IMR-90 (cell line): ENCODE measurements at regions not wholly inside any gene's neighbourhood (a gene's known extent, or its start where the extent isn't known, plus 50 kb on each side); places are given as distances from the start of the nearest gene placed in this dataset.
"Not testable (repeated sequence)": the region's sequence is repeated elsewhere in the genome, so short reads cannot be mapped to it uniquely, and the experiment has no call there.

Experiments
- ATAC-seq: fragments of 200-7000 bp; cut with Tn5 transposase; 2 replicates; pipeline ENCODE4 v1.9.1; 2020; ENCODE audit warnings: low read depth, mild to moderate bottlenecking, moderate library complexity
- BruUV-seq: library from RNA; stranded (reverse); fragments of 400-500 nt; replicated peaks from 2 replicates; lab custom pipeline; 2021; lab: Mats Ljungman, UMichigan
- CTCF ChIA-PET: fragments of 300-600 bp; formaldehyde crosslinking; extraction: SDS; loops from one replicate; lab custom pipeline; 2021; ENCODE audit warnings: antibody characterized with exemption; lab: Yijun Ruan, JAX
- POLR2A ChIA-PET: fragments of 300-600 bp; sonication (Branson Sonifier 250); formaldehyde crosslinking; loops from one replicate; lab custom pipeline; 2022; ENCODE audit warnings: antibody characterized with exemption; ENCODE audit not compliant: unreplicated experiment; lab: Charles Lee
- DNase-seq: peaks from one replicate; pipeline ENCODE4 v3.0.0; 2013
- H2AFZ ChIP-seq: replicated peaks from 2 replicates; pipeline ENCODE3; 2013; ENCODE audit warnings: low read length, mild to moderate bottlenecking; ENCODE audit not compliant: poor library complexity
- H2AK5ac ChIP-seq: 2 replicates; pipeline ENCODE4 v1.6.1; 2013; ENCODE audit warnings: low read depth, low read length, inconsistent platforms
- H2AK9ac ChIP-seq: replicated peaks from 2 replicates; pipeline ENCODE3; 2013; ENCODE audit warnings: mild to moderate bottlenecking, low read depth, low read length, moderate library complexity; ENCODE audit not compliant: poor library complexity
- H2BK120ac ChIP-seq: 2 replicates; pipeline ENCODE4 v1.6.1; 2013; ENCODE audit warnings: low read depth, low read length, inconsistent platforms
- H2BK15ac ChIP-seq: 3 replicates; pipeline ENCODE4 v1.6.1; 2013; ENCODE audit warnings: low read depth, low read length, inconsistent platforms
- H2BK20ac ChIP-seq: 2 replicates; pipeline ENCODE4 v1.6.1; 2013; ENCODE audit warnings: low read depth, mild to moderate bottlenecking, inconsistent platforms, low read length, moderate library complexity
- H2BK5ac ChIP-seq: 2 replicates; pipeline ENCODE4 v1.6.1; 2013; ENCODE audit warnings: mild to moderate bottlenecking, low read depth, low read length, inconsistent platforms; ENCODE audit not compliant: poor library complexity, severe bottlenecking
- H3K14ac ChIP-seq: replicated peaks from 2 replicates; pipeline ENCODE4 v1.6.1; 2013; ENCODE audit warnings: low read depth, low read length, inconsistent platforms
- H3K18ac ChIP-seq: 2 replicates; pipeline ENCODE4 v1.6.1; 2013; ENCODE audit warnings: low read depth, low read length, control low read depth
- H3K23ac ChIP-seq: 2 replicates; pipeline ENCODE4 v1.6.1; 2013; ENCODE audit warnings: low read depth, low read length, inconsistent platforms
- H3K27ac ChIP-seq: 2 replicates; pipeline ENCODE4 v1.5.1; 2013; ENCODE audit warnings: mild to moderate bottlenecking, control low read depth, low read length; ENCODE audit not compliant: insufficient read depth
- H3K27me3 ChIP-seq: 2 replicates; pipeline ENCODE4 v1.6.1; 2013; ENCODE audit warnings: low read length; ENCODE audit not compliant: control insufficient read depth, insufficient read depth
- H3K36me3 ChIP-seq: 2 replicates; pipeline ENCODE4 v1.6.1; 2013; ENCODE audit warnings: low read length, mixed read lengths; ENCODE audit not compliant: control insufficient read depth, insufficient read depth
- H3K4ac ChIP-seq: 2 replicates; pipeline ENCODE4 v1.6.1; 2013; ENCODE audit warnings: low read depth, low read length, inconsistent platforms
- H3K4me1 ChIP-seq: 2 replicates; pipeline ENCODE4 v1.6.1; 2013; ENCODE audit warnings: low read length, mixed read lengths; ENCODE audit not compliant: control insufficient read depth, insufficient read depth
- H3K4me2 ChIP-seq: 2 replicates; pipeline ENCODE4 v1.6.1; 2013; ENCODE audit warnings: low read depth, mild to moderate bottlenecking, control low read depth, low read length, moderate library complexity
- H3K4me3 ChIP-seq: 2 replicates; pipeline ENCODE4 v1.5.1; 2013; ENCODE audit warnings: low read depth, mild to moderate bottlenecking, control low read depth, low read length, moderate library complexity; ENCODE audit not compliant: insufficient read depth
- H3K56ac ChIP-seq: 2 replicates; pipeline ENCODE4 v1.6.1; 2013; ENCODE audit warnings: low read length, inconsistent platforms; ENCODE audit not compliant: insufficient read depth; ENCODE audit errors: extremely low read depth
- H3K79me1 ChIP-seq, 2 experiments: 2 replicates each; pipeline ENCODE4 v1.6.1; 2013; ENCODE audit warnings: low read length in 2 of 2, inconsistent platforms in 1 of 2, low read depth in 1 of 2
- H3K9ac ChIP-seq: 2 replicates; pipeline ENCODE4 v1.6.1; 2013; ENCODE audit warnings: low read depth, low read length, control low read depth
- H3K9me1 ChIP-seq: 2 replicates; pipeline ENCODE4 v1.6.1; 2013; ENCODE audit warnings: low read length, inconsistent platforms; ENCODE audit not compliant: insufficient read depth
- H3K9me3 ChIP-seq: 2 replicates; pipeline ENCODE4 v1.6.1; 2013; ENCODE audit warnings: low read length; ENCODE audit not compliant: control insufficient read depth, insufficient read depth
- H4K20me1 ChIP-seq: 2 replicates; pipeline ENCODE4 v1.6.1; 2013; ENCODE audit warnings: low read length, inconsistent platforms; ENCODE audit not compliant: insufficient read depth
- H4K5ac ChIP-seq: 2 replicates; pipeline ENCODE4 v1.6.1; 2013; ENCODE audit warnings: mild to moderate bottlenecking, low read depth, low read length, control low read depth
- H4K8ac ChIP-seq, 2 experiments: 2 replicates each; pipeline ENCODE4 v1.6.1; 2013; ENCODE audit warnings: low read depth in 2 of 2, low read length in 2 of 2, control low read depth in 1 of 2, inconsistent platforms in 1 of 2
- H4K91ac ChIP-seq: 2 replicates; pipeline ENCODE4 v1.6.1; 2013; ENCODE audit warnings: low read depth, low read length, inconsistent platforms; ENCODE audit not compliant: insufficient read depth
- WGBS, 2 experiments: methylation state at CpG; one replicate each; pipeline versions ENCODE4 v1.1.5 to v1.1.7; 2013; ENCODE audit warnings: missing lambda C conversion rate in 2 of 2; ENCODE audit not compliant: insufficient read length in 1 of 2; ENCODE audit errors: extremely low coverage in 2 of 2; 5-methylcytosine and 5-hydroxymethylcytosine counted together
- dilution Hi-C: fragments of 300-500 bp; cut with HindIII; formaldehyde crosslinking; loops from one replicate; pipeline ENCODE4 v1.14.3; 2018; ENCODE audit warnings: low sequenced_read_pairs; ENCODE audit not compliant: unreplicated experiment
- in situ Hi-C: fragments of 300-500 bp; cut with MboI; formaldehyde crosslinking; loops from 3 replicates; pipeline ENCODE4 v1.14.3; 2019; ENCODE audit warnings: low sequenced_read_pairs, inconsistent platforms, mixed read lengths
- intact Hi-C: fragments of 100-400 bp; cut with micrococcal nuclease; formaldehyde crosslinking; loops from 2 replicates; pipeline ENCODE4 v1.10.0; 2022

DNA sequence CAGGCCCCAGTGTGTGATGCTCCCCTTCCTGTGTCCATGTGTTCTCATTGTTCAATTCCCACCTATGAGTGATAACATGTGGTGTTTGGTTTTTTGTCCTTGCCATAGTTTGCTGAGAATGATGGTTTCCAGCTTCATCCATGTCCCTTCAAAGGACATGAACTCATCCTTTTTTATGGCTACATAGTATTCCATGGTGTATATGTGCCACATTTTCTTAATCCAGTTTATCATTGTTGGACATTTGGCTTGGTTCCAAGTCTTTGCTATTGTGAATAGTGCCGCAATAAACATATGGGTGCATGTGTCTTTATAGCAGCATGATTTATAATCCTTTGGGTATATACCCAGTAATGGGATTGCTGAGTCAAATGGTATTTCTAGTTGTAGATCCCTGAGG, 64.0 kb upstream of the PCSK1 start:
- H3K4me3 ChIP-seq, DNase-seq, in situ Hi-C loops, H4K5ac ChIP-seq, H3K4ac ChIP-seq, H2AK9ac ChIP-seq, H4K8ac ChIP-seq, dilution Hi-C loops, H4K91ac ChIP-seq, H3K9me1 ChIP-seq, H3K23ac ChIP-seq, H2AFZ ChIP-seq, H2BK15ac ChIP-seq, BruUV-seq, intact Hi-C loops, H3K4me2 ChIP-seq, H3K18ac ChIP-seq, H4K20me1 ChIP-seq, H3K4me1 ChIP-seq, H3K56ac ChIP-seq, ATAC-seq, CTCF ChIA-PET, H3K14ac ChIP-seq, H3K79me1 ChIP-seq, H3K36me3 ChIP-seq, H3K9ac ChIP-seq, H2AK5ac ChIP-seq, H2BK20ac ChIP-seq, H3K9me3 ChIP-seq, H3K27ac ChIP-seq, H2BK120ac ChIP-seq, H2BK5ac ChIP-seq, POLR2A ChIA-PET, H3K27me3 ChIP-seq: not testable (repeated sequence)
- no CpG with 5 or more reads among the region's 1 CpG for WGBS, 2 experiments
